SK-N-SH (cell line): ENCODE measurements at regions not wholly inside any gene's neighbourhood (a gene's known extent, or its start where the extent isn't known, plus 50 kb on each side); places are given as distances from the start of the nearest gene placed in this dataset.

Source experiments
- CTCF ChIP-seq: fragments of 200-600 bp; sonication (generic); IDR thresholded peaks from 2 replicates; pipeline ENCODE4 v1.6.1; 2017; ENCODE audit warnings: antibody characterized with exemption, mild to moderate bottlenecking, moderate library complexity
- NFIC ChIP-seq: IDR thresholded peaks from 2 replicates; pipeline ENCODE4 v1.4.0; 2012; ENCODE audit warnings: borderline replicate concordance
- PBX3 ChIP-seq: IDR thresholded peaks from 2 replicates; pipeline ENCODE4; 2012
- POLR2AphosphoS5 ChIP-seq: IDR thresholded peaks from 2 replicates; pipeline ENCODE4 v1.6.1; 2012; ENCODE audit warnings: low read depth, low read length
- RAD21 ChIP-seq: IDR thresholded peaks from 2 replicates; pipeline ENCODE4 v1.6.1; 2012; ENCODE audit warnings: mild to moderate bottlenecking, low read length
- SIN3A ChIP-seq: IDR thresholded peaks from 2 replicates; pipeline ENCODE4 v1.6.1; 2012; ENCODE audit warnings: low read depth, mild to moderate bottlenecking, low read length, moderate library complexity, borderline replicate concordance
- USF1 ChIP-seq: IDR thresholded peaks from 2 replicates; pipeline ENCODE4 v1.4.0; 2012; ENCODE audit warnings: low read depth, borderline replicate concordance
- TF ChIP-seq, protein P1 (sequence below): IDR thresholded peaks from 2 replicates; pipeline ENCODE4 v1.6.1; 2012; ENCODE audit warnings: mild to moderate bottlenecking, low read depth, low read length, moderate library complexity

DNA sequence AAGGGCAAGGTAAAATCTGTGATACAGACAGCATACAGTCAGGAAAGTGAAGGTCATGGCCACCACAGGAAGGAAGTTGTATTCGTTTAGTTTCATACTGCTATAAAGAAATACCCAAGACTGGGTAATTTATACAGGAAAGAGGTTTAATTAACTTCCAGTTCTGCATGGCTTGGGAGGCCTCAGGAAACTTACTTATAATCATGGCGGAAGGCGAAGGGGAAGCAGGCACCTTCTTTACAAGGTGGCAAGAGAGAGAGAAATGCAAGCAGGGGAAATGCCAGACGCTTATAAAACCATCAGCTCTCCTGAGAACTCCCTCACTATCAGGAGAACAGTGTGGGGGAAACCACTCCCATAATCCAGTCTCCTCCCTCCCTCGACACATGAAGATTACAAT, 353.7 kb upstream of the SEMA6D start:
- TF ChIP-seq CTCF (no peak), SIN3A (no peak), NFIC (no peak), PBX3 (no peak), RAD21 (no peak), POLR2AphosphoS5 (no peak), USF1 (no peak)
- TF ChIP-seq, protein P1, sequence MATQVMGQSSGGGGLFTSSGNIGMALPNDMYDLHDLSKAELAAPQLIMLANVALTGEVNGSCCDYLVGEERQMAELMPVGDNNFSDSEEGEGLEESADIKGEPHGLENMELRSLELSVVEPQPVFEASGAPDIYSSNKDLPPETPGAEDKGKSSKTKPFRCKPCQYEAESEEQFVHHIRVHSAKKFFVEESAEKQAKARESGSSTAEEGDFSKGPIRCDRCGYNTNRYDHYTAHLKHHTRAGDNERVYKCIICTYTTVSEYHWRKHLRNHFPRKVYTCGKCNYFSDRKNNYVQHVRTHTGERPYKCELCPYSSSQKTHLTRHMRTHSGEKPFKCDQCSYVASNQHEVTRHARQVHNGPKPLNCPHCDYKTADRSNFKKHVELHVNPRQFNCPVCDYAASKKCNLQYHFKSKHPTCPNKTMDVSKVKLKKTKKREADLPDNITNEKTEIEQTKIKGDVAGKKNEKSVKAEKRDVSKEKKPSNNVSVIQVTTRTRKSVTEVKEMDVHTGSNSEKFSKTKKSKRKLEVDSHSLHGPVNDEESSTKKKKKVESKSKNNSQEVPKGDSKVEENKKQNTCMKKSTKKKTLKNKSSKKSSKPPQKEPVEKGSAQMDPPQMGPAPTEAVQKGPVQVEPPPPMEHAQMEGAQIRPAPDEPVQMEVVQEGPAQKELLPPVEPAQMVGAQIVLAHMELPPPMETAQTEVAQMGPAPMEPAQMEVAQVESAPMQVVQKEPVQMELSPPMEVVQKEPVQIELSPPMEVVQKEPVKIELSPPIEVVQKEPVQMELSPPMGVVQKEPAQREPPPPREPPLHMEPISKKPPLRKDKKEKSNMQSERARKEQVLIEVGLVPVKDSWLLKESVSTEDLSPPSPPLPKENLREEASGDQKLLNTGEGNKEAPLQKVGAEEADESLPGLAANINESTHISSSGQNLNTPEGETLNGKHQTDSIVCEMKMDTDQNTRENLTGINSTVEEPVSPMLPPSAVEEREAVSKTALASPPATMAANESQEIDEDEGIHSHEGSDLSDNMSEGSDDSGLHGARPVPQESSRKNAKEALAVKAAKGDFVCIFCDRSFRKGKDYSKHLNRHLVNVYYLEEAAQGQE, result no peak
